HG02588 (cell line): ENCODE measurements at regions not wholly inside any gene's neighbourhood (a gene's known extent, or its start where the extent isn't known, plus 50 kb on each side); places are given as distances from the start of the nearest gene placed in this dataset.
"Not testable (repeated sequence)": the region's sequence is repeated elsewhere in the genome, so short reads cannot be mapped to it uniquely, and the experiment has no call there.

Experiments used
- ATAC-seq: cut with Tn5 transposase; IDR thresholded peaks from one replicate; pipeline ENCODE4 v1.9.1; 2021; ENCODE audit warnings: mild to moderate bottlenecking, moderate library complexity; ENCODE audit not compliant: unreplicated experiment

DNA sequence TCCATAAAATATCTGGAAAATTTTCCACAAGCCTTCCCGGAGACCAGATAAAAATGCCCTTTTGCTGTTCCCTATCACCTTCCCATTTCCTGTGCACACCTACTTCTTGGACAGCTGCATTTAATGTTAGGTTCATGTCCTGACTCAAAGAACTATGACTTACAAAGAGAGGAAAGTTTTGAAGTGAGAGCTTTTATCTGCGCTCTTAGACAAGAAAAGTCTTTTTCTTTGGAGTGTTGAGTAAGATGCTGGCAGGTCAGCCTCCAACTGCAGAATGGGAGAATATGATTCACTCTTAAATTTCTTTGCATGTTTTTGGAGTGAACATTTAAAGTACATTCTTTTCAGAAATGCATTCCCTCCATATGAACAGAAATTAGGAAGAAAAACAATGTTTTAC is 147.3 kb upstream of the DPH6 start:
- ATAC-seq, result no peak

DNA sequence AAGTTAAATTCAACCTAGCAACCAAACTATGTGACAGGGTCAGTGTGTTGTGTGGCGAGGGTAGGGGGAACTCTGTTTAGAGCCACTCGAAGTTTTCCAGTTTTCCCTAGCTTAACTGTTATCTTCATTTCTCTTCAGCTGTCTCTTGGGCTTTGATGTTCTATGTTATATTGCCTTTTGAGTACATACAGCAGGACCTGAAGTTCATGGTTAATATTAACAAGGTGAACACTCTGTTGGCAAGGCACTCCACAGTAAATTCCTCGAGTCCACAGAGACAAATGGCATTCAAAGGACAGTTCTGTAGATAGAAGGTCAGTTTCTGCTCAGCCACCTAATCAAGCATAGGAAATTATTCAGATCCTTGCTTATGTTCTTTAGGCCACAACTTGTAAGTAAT is 147.9 kb upstream of the DPH6 start:
- ATAC-seq, result no peak

DNA sequence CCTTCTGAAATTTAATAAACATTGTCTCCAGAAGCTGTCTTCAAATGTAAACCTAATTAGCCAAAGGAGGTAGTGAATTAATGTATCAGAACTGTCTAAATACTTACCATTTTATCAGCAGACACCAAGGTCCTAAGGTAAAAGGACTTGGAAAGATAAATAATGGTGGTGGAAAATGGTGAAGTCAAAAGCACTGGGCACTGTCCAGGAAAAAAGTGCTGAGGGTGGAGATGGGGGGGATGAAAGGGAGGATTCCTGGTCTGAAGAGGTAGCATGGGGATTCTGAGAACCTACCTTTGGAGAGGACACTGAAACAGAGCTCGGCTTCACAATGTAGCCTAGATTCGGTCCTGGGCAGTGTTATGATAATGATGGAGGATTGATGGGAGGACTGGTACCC is 149.0 kb upstream of the DPH6 start:
- ATAC-seq, result no peak

DNA sequence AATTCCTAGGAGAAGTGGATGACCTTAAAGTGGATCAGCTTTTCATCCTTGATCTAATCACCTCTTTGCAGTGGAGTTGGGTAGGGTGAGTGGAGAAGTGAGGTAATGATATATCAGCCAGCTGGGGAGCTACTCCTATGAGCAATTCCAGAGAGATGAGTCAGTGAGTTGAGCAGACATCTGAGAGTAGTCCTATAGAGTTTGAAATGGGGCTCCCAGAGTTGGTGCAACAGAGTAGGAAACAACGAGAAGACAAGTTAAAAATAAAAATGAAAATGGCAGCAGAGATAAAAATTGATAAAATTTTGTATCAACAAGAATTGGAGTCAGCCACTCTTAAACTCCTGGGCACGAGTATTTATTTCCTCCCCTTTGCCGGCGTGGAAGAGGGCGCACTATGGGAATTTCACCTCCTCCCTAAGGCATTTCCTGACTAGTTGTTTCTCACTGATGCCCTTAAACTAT is 150.8 kb upstream of the DPH6 start:
- ATAC-seq, result no peak

DNA sequence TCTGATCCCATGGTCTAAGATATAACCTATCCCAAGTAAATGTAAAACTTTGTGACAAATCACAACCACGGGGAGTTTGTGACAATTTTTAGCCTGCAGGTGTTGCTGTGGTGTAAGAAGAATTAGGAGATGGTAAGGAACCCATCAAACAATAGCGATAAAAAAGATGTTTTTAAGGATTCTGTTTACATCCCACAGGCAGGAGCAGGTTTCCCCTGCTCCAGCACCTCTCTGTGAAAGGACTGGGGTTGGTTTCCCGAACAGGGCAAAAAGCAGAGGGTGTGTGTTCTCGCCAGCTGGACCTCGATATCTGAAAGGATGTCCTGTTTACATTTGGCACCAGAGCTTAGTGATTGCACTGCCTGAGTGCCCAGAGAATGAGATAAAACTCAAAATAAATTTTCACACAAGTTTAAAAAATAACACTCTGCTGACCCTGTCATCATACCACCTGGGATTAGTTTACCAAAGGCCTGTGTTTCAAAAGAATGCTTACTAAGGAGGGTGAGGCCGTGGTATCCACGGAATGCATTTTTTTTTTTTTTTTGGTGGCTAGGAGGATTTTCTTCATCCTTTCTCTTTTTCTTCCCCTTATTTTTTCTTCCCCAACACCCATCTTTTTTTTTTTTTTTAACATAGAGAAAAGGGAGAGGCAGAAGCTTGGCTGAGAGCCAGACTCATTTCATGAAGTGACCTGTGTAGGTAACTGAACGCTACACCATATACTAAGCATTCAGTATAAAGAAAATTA is 151.8 kb upstream of the DPH6 start:
- ATAC-seq, result no peak

DNA sequence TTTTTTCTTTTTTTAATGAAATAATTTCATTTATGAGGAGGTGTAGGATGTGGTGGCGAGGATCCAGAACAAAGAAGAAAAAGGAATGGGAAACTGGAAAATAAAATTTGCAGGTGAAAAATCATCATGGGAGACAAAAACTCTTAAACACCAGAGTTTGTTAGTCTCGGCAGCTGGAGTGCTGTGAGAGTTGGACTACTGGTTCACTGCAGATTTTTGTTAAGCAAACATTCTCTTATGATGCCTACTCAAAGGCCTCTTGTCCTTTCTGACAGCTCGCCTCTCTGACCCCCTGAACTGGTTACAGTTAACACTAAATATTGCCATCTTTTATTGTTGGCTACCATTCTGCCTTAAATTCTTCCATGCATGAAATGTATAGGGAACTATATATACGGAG is 152.4 kb upstream of the DPH6 start:
- ATAC-seq, result no peak

DNA sequence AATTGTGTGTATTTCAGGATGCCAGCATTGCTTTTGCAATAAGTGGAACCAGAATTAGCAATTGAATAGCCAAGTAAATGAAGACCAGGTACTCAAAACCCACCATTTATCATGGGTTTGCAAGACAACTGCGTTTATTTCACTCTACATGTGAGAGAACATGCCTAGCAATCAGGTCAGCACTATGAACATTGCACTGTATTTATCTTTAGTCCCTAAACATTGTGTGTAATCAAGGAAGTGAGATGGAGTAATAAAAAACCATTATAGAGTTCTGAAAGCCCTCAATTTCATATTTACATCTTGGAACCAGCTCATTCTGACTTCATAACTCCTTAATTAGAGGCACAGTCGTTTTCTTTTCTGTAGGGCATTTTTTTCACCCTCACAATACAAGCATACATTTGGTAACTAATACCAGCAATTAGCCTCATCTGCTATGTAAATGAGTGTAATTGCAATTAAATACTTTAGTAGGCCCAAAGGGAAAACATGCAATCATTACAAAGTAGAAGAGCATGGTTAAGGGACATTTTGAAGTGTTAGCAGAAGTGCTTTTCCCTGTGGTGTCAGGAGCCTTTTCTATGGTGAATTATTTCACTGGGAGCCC is 153.1 kb upstream of the DPH6 start:
- ATAC-seq, result no peak

DNA sequence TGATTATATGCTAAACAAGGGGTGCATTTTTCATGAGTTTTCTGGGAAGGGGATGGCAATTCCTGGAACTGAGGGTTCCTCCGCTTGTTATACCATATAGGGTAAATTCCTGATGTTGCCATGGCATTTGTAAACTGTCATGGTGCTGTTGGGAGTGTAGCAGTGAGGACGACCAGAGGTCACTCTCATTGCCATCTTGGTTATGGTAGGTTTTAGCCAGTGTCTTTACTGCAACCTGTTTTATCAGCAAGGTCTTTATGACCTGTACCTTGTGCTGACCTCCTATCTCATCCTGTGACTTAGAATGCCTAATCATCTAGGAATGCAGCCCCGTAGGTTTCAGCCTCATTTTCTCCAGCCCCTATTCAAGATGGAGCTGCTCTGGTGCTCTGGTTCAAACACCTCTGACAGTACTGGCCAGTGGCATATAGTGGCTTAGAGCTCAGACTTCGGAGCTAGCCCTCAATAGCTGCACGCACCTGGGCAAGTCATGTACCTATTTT is 154.2 kb upstream of the DPH6 start:
- ATAC-seq, result not testable (repeated sequence)

DNA sequence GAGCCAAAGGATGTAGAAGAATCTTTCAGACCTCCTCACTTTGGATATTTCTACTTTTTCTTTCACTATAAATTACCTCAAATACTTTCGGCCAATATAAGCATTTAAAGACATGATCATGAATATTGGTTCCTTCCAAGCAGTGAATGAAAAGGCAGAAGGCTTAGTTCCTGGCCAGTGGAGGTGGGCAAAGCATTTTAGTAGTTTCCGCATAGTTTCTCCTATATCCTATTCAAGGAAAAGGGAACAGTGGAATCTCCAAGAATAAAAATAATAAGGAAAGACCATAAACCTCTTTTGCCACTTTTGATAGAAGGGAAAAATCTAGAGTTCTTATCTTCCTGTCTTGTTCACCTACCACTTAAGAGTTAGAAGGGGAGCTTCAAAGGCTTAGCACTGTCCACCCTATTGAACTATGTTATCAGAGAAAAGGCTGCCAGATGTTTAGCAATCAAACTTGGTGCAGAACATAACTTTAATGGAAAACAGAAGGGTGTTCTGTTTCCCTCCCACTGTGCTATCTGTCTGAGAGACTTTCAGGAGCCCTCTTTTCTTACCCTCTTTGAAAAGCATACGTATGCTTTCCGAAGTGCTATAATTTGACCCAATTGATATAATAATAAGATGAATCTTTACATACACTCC is 155.6 kb upstream of the DPH6 start:
- no peak for ATAC-seq

DNA sequence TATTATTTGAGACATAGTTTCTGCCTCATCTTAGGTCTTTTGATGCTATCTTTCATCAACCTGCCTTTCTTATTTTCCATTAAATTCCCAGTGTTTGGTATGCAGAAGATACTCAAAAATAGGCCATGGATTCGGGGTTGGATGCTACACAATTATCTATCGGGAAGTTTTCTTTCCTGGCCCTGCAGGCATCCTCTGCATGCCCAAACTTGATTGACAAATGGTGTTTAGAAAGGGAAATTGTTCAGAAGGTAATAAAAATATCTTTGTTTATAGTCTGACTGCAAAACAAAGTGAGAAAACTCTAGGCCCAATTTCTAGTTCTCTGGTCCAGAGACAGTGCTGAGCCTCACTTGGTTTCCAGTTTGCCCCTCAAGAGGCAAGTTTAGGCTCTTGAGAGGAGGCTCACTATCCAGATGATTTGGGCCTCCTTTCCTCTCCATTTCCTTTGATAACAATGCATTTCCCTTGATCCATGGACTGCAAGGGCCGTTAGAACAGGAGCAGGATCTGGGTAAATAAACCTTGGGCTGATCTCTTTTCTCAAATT is 157.1 kb upstream of the DPH6 start:
- ATAC-seq, result no peak

DNA sequence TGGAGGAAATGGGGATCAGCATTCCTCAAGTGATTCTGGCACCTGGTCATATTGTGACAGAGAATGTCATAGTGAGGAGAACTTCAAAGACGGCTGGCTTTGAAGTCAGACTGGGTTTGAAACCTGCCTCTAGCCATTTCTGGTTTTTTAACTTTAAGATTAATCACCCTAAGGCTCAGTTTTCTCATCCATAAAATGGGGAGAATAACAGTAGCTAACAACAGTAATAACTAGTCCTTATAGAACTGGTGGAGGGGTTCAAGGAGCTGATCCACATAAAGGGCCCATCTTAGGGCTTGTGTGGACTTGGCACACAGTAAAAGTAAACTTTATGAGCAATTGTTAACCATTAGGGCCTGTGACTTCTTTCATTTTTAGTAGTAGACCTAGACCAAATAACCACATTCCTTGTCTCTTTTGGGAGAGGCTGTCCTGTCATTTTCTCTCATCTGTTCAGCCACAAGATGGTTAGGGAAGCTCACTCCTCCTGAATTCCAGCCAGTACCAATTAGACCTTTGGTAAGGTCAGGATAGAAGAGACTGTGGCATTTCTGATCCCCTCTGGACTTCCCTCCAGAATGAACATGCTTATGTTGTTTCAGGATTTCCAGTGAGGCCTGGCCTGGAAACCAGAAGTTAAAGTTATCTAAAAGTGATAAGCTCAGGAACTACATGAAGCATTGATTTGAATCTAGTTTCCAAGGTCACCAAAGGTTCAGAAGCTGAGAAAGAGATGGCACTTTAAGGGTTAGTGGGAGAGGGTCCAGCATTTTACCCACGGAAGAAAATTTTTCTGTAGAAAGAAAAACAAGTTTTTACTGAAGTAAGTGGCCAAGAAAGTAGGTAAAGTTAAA is 159.3 kb upstream of the DPH6 start:
- ATAC-seq, result no peak

DNA sequence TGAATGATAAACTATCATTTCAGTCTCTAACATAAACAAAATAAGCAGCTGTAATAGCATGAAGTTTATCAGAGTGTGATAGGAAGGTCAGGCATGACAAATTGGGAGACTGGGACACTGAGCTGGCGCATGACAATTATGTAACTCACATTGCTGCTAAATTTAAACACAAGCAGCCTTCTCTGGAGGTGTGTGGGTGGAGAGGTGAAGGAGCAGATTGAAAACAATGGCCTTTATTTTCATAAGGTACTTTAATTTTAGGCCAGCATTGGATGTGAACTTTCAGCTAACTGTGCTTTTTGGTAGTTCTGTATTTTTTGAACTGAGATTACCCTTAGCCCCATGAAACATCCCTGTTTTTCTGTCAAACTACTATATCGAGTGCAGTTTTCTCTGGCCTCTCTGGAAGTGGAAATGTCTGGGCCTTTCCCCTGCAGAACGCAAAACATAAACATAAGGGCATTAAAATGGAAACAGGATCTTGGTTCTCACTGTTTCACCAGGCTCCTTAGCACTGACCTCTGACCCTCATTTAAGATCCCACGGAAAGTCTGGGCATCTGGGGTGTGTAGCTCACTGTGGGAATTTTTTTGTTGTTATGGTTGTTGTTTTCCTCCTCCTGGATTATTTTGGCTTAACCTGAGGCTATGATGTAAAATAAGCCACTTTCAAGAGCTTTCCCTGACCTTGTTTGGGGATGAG is 160.1 kb upstream of the DPH6 start:
- ATAC-seq, result no peak

DNA sequence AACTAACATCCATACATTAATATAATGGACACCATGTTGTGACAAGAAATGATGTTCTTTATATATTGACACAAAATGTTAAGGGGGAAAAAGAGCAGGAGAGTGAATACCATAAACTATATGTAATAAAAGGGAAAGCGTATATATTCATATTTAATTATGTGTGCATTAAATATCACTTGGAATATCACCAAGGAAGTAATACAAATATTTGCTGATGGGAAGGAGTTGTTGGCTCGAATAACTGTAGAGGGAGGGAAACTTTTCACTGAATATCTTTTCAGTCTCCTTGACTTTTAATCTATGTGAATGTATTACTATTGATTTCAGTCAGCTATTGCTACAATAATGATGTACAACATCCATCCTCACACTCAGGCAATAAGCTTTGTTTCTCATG is 167.0 kb upstream of the DPH6 start:
- ATAC-seq, result no peak

DNA sequence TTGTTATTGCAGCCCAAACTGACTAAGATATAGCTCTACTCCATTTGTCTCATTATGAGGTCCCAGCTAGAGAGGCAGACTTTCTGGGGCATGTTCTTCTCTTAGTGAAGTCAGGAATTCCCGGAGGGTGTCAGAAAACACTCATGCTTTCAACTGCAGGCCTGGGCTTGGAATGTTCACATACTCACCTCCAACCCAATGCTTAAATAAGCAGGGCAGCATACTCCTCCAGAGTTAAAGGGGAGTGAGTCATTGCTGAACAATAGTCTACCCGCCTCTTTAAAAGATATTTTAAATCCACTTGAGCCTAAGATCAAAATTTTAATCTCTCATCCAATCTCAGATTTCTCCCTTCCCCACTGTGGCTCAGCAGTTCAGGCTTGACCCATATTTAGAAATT is 167.8 kb upstream of the DPH6 start:
- ATAC-seq, result no peak

DNA sequence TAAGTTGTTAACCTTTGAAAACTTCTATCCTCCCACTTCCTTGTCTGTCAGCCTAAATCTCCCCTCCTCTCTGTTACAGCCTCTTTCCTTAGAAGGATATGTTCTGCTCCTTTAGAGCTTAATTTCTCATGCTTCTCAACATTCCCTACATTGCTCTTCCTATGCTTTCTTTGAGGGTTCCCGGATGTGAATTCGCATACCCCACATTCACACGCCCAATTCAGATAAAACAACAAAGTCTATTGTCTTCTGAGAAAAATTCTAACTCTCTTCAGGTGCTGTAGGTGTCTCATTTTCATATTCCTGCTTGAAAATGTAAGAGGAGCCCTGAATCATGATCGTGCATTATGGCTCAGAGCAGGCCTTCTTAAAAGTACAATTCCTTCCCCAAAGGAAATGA is 171.8 kb upstream of the DPH6 start:
- ATAC-seq, result no peak

DNA sequence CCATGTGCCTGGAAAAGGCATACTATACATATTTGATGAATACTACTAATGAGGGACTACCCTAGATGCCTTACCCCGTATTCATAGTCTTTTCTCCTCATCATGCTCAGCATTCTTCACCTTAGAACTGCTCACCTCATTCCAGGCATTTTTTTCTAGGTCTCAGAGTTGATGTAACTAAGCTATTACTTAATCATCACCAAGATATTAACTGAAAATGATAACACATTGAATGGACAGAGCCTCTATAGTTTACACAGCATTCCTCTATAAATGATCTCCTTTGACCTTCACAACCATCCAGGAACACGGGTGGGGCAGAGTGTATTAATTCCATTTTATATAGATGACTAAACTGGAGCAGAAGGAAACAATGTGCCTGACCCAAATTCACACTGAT is 174.1 kb upstream of the DPH6 start:
- no peak for ATAC-seq

DNA sequence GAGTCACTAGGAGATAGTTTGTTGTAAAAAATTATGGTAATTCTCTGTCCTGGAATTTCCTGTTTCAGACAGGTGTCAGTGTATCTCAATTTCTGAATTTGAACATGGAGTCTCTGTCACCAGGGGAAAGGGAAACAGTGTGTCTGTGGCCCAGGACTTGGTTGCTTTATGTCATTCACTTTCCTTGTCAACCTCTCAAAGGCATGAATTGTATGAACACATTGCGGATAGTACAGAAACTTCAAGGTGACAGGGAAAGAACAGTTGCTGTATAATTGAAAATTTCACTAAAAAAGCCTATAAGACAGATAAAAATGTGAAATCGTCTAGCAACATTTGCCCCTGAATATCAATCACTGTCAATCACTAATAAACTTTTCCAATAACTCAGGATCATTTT is 175.0 kb upstream of the DPH6 start:
- ATAC-seq, result no peak

DNA sequence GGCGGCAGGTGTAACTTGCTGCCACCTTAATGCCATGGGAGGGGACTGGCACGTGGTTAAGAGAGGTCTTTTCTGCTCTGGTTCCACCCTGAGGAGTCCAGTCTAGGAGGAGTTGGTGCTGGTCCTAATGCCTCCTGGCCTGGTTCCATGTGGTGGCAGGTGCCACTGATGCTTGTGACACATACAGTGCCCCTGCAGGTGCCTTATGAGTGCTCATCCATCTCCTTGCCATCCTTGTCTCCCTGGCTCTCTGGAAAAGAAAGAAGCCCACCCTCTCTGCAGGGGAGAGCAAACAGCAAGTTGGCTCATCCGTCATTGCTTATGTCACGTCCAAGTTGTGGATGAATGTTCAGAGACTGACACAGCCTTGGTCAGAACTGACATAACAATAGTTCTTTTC is 175.8 kb upstream of the DPH6 start:
- no peak for ATAC-seq

DNA sequence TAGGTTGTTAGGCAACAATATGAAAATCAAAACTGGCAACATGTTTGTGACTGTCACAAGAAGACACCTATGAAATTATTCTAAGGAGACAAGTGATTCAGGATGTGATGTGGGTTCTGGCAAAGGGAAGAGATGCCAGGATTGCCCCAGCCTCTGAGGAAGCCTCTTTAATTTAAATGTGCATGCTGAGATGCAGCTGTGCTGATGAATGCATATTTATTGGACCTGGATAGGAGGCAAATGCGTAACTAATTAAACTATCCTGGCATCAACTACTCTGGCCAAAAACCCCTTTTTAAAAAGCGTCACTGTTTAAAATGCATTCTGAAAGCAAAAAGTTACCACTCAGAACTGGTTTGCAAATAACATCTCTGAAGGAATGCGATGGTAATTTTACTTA is 176.5 kb upstream of the DPH6 start:
- no peak for ATAC-seq

DNA sequence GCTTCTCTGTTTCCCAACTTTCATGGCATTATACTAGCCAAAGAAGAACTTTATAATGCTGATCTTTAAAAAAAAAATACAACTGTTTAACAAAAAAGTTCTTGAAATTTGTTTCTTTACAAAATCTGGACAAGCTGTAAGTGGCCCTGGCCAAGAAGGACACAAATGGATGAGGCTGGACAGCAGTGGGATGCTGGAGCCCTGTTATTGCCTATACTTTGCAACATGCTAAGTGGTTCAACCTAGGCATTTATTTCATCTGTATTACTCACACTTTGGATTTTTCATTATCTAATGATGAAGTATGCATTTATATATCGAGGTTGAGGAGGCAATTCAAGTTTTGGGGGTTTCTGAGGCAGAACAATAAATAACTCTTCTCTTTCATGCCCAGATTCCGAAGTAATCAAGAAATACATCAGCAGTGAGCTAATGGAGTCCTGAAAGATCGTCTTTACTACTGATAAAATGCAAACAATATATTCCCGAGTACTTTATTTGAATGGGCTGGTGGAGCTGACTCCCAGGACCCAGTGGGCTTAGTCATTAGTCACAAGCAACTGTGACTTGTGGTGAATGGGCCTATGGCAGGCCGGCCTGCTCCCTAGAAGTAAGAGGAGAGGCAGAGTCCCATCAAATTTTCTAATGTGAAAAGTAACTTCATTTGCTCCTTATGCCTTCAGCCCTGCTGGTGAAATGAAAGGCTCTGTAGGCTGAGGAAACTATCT is 177.3 kb upstream of the DPH6 start:
- no peak for ATAC-seq
